GM21528 (cell line): ENCODE measurements at regions not wholly inside any gene's neighbourhood (a gene's known extent, or its start where the extent isn't known, plus 50 kb on each side); places are given as distances from the start of the nearest gene placed in this dataset.
"Not testable (repeated sequence)": the region's sequence is repeated elsewhere in the genome, so short reads cannot be mapped to it uniquely, and the experiment has no call there.

Experiments
- ATAC-seq: cut with Tn5 transposase; IDR thresholded peaks from one replicate; pipeline ENCODE4 v1.9.1; 2021; ENCODE audit warnings: mild to moderate bottlenecking, moderate library complexity; ENCODE audit not compliant: unreplicated experiment, low FRiP score

DNA sequence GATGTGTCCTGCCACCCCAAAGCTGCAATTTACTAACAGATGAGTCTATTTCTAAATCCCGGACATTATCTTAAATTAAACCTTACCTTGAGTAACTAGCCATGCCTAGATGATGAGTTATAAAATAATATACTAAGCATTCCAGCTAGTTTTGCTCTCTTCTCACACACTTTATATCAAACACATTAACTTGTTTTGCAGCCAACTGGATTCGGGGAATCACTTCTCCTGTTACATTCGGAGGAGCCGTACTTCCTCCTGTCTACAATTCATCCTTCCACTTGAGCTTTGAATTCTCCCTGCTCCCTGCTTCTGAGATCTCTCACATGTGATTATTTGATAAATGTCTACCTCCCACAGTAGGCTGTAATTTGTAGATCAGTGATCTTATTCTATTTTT, 420.1 kb downstream of the GJA1 start:
- ATAC-seq, result no peak

- ATAC-seq, result no peak
Measured at GRCh38 chr6:121856296-121856695, 420.9 kb downstream of the GJA1 start.

DNA sequence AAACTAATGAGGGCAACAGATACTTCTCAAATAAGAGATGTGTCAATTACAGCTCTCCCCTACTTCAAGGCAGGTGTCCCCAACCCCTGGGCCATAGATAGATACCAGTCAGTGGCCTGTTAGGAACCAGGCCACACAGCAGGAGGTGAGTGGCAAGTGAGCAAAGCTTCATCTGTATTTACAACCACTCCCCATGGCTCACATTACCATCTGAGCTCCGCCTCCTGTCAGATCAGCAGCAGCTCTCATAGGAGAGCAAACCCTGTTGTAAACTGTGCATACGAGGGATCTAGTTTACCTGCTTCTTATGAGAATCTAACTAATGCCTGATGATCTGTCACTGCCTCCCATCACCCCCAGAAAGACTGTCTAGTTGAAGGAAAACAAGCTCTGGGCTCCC, 422.1 kb downstream of the GJA1 start:
- no peak for ATAC-seq

GRCh38 chr6:121858310-121858709, 422.9 kb downstream of the GJA1 start:
- ATAC-seq, result no peak

- no peak for ATAC-seq
Measured at GRCh38 chr6:121858986-121859385, 423.5 kb downstream of the GJA1 start.

DNA sequence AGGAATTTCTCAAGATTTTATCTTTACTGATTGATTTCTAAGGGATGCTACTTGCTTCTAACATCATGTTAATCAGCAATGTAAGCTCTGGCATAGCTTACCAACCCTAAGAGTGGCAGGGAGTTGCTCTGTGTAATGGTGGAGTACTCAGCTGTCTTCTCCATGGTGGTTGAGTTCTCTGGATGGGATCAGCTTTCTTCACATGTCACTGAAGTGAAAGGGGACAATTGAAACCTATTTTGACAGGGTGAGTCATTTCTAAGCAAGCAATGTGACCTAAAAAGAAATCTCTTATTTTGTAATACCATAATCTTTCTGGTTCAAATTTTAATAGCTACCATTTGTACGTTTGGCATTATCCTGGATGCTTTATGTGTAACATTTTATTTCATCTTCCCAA, 430.4 kb downstream of the GJA1 start:
- ATAC-seq, result no peak

GRCh38 chr6:121867095-121867494, 431.6 kb downstream of the GJA1 start:
- ATAC-seq, result no peak

DNA sequence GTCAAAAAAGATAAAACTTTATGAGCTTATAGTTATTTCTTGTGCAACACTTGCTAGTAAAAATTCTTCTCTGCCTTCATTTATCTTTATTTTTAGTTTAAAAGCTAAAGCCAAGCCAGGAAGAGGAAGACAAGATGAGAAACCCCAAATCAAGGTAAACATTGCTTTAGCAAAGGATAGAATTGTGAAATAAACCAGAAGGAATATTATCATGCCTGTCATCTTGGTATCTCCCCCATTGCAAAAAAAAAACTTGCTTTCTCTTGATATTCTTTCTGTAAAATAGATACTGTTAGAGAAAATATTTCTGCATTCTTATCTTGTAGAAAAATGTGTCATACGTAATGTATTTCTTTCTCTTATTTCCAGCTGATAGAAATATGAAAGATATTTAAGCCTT, 432.8 kb downstream of the GJA1 start:
- ATAC-seq, result no peak

DNA sequence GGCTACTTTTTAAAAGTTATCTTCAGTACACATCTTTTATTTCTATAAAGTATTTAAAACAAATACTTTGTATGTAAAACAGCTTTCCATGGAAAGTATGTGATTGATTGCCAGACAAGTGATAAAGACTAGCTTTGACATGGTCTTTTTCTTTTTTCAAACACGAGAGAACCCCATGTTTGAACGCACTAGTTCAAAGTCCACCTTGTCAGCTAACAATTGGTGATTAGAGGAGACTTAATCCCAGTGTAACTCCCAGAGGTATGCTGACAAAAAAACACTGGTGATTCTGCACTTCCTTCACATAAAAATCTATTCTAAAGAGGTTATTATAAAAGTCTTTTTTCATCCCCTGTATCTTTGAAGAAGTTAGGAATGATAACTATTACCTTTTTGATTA, 438.1 kb downstream of the GJA1 start:
- no peak for ATAC-seq

DNA sequence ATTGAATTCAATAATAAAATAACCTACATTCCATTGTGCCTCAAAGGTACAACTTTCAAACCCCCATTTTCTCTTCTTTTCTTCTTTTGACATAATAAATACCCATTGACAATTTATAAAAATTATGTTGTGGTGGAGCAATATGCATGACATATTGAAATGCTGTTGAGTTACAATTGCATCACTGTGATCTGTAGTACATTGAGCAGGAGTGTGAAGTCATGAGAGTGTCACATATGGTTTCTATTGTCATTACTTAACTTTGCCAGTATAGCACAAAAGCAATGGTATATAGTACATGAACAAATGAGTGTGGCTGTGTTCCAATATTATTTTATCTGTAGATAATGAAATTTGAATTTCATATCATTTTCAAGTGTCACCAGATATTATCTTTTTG, 441.3 kb downstream of the GJA1 start:
- no peak for ATAC-seq

- no peak for ATAC-seq
Measured at GRCh38 chr6:121879149-121879548, 443.7 kb downstream of the GJA1 start.

GRCh38 chr6:121880831-121881230, 445.4 kb downstream of the GJA1 start:
- ATAC-seq, result no peak

GRCh38 chr6:121881974-121882667, 446.7 kb downstream of the GJA1 start:
- ATAC-seq, result no peak

DNA sequence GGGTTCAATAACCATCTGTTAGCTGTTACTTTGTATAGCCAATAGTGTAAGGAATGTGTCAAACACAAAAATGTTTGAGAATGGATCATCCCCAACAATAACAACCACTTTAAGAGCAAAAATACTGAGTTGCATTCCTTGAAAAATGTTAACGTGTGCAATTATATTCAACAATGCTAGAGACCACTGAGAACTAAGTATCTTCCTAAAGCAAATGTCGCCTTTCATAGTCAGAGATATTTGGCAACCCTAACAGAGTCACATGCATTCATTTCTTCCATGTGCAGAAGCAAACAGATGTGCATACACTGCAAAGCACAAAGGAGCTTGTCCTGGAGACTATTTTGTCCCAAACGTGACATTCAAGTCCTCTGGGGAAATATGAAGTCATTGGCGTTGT, 448.6 kb downstream of the GJA1 start:
- no peak for ATAC-seq

DNA sequence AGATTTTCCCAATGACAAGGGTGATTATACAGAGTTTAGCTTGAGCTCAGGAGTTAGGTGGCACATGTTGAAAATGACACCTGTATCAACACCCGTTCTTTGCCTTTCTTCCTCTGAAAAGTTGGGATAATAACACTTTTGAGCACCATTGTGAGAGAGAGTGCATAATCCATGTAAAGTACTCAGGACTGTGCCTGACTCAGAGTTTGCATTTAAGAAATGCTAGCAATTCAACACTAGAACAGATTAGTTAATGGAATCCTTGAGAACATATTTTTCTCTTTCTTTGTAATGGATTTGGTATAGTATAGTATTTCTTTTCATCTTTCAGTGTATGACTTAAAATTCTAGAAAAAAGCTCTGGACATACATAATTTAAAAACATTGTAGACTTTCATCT, 449.2 kb downstream of the GJA1 start:
- ATAC-seq, result no peak

DNA sequence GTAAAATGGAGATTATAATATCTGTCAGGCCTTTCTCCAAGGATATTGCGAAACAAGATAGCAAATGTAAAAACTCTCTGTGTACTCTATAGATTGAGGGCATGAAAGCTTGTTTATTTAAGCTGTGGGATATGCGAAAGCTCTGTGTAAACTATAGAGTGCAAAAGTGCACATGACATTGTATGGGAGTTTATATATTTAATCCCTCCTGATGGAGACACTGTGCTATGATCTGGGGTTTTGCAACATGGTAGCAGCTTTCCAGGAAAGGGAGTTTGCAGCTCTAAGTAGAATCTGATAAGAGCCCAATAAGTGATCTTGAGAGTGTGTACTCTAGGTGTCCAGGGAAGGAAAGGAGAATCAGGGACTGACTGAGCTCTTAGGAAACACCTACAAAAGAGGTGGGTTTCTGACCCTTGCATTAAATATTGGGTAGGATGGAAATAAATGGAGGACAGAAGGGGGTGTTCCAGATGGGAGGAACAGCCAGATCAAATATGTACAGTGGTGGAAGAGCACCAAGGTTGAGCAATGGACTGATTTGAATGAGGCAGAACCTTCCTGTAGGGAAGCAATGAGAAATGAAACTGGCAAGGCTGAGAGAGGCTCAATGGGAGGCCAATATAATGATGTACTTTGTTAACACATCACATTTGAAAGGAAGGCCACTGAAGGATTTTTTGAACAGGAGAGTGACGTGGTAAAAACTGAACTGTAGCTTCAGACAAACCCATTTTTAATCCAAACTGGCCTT, 450.1 kb downstream of the GJA1 start:
- ATAC-seq, result no peak

DNA sequence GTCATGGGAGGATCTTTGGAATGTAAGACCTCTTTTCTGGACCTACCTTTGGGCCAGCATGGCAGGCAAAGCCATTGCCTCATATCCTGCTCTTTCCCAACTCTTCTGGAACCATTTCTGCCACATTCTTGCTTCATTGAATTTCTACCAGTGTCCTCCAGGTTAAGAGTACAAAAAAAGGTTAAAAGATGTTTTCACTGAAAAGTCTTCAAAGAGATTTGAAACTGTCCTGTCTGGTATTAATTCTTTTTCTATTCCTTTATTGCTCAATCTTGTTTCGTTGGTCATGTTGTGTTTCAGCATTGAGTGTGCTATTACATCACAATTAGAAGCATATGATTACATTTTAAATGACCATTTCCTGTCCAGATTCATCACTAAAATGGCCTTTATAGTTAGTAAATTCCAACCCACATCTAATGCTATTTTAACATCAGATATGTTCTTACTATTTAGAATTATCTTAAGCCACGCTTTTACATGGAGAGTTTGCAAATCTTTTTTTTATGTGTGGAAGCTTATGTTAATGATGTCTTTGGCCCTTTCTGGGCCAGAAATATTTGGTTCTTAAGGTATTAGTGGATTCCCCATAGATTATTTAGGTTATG, 450.9 kb downstream of the GJA1 start:
- no peak for ATAC-seq

DNA sequence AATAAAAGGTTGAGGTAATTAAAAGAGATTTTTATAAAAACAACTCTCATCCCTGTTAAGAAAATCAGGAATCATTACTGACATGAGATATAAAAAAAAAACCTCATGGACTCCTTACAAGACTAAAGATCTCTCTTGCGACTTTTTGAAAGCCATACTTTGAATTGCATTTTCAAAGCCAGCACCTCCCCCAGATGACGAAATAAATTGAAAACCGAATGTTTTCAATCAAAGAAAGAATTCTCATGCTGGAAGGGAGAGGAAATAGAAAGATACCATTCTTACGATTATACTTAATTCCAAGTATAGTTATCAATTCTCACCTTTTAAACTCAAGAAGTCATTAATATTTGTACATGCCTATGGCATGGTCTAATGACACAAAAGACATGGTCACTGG, 452.3 kb downstream of the GJA1 start:
- no peak for ATAC-seq

- ATAC-seq, result no peak
Measured at GRCh38 chr6:121890307-121890910, 455.0 kb downstream of the GJA1 start.

GRCh38 chr6:121895731-121896130, 460.3 kb downstream of the GJA1 start:
- not testable (repeated sequence) for ATAC-seq

DNA sequence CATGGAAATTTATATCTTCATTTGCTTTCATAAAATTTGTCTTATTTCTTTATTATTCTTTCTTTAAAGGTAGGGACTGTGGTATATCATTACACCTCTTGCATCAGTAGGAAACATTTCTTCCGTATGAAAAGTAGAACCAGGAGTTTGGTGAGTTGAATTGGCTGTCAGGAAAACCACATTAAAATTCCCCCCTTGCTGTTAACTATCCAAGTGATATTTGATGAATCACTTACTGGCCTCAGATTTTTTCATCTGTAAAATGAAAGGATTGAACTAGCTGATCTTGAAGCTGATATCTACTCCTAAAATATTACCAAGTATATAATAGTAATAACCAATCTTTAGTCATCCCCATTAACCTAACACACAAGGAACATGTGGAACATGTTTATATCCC, 460.9 kb downstream of the GJA1 start:
- no peak for ATAC-seq
